ENCODE measurements at regions not wholly inside any gene's neighbourhood (a gene's known extent, or its start where the extent isn't known, plus 50 kb on each side); places are given as distances from the start of the nearest gene placed in this dataset.

- Histone ChIP-seq H3K36me3 (no peaks in the 10 kb centered on the region), H3K4me1 (no peaks in the 10 kb centered on the region), H3K9me3 (no peaks in the 10 kb centered on the region), H3K4me3 (no peak overlapping the region), H3K27ac (no peak overlapping the region), H3K27me3 (no peaks in the 10 kb centered on the region)
- intact Hi-C loops (cut with DNase I; ENCODE audit: low total_unique reads), result no loop called here
- ATAC-seq, result no peak
- no peak for DNase-seq
- no peak for TF ChIP-seq POLR2A (IDR thresholded peaks at IDR 0.05)
- no peak for TF ChIP-seq CTCF (IDR thresholded peaks at IDR 0.05 in 4 of 5, conservative IDR thresholded peaks at IDR 0.05 in 1 of 5)
- in situ Hi-C loops (cut with MboI; ENCODE audit: low sequenced_read_pairs in 4 of 4), result no loop called here
Measured at GRCh38 chr5:74948031-74948546, 81.9 kb upstream of the FAM169A start.

- DNase-seq (no peak), ATAC-seq (no peak)
- no peak overlapping the region for H3K27ac ChIP-seq
- in situ Hi-C loops (cut with MboI; ENCODE audit: low sequenced_read_pairs in 4 of 4) (no loop called here), intact Hi-C loops (cut with DNase I; ENCODE audit: low total_unique reads) (no loop called here)
- H3K36me3 ChIP-seq, result no peaks in the 10 kb centered on the region
- no peaks in the 10 kb centered on the region for H3K27me3 ChIP-seq
- no peaks in the 10 kb centered on the region for H3K9me3 ChIP-seq
- H3K4me1 ChIP-seq, result no peaks in the 10 kb centered on the region
- no peak for TF ChIP-seq CTCF (IDR thresholded peaks at IDR 0.05 in 4 of 5, conservative IDR thresholded peaks at IDR 0.05 in 1 of 5)
- H3K4me3 ChIP-seq, result no peak overlapping the region
Measured at GRCh38 chr5:74946471-74946870, 80.3 kb upstream of the FAM169A start.

- in situ Hi-C loops (cut with MboI; ENCODE audit: low sequenced_read_pairs in 4 of 4), result no loop called here
- H3K9me3 ChIP-seq, result no peaks in the 10 kb centered on the region
- ATAC-seq, result no peak
Measured at GRCh38 chr5:74945561-74946165, 79.5 kb upstream of the FAM169A start.

GRCh38 chr5:74943905-74944304 lies 77.7 kb upstream of the FAM169A start:
- intact Hi-C loops (cut with DNase I; ENCODE audit: low total_unique reads) (no loop called here), in situ Hi-C loops (cut with MboI; ENCODE audit: low sequenced_read_pairs in 4 of 4) (no loop called here)
- ATAC-seq (no peak), DNase-seq (no peak)
- H3K36me3 ChIP-seq, result no peaks in the 10 kb centered on the region
- H3K27ac ChIP-seq, result no peak overlapping the region
- no peaks in the 10 kb centered on the region for H3K4me1 ChIP-seq
- no peaks in the 10 kb centered on the region for H3K9me3 ChIP-seq
- no peaks in the 10 kb centered on the region for H3K27me3 ChIP-seq
- H3K4me3 ChIP-seq, result no peak overlapping the region
- TF ChIP-seq POLR2A (IDR thresholded peaks at IDR 0.05) (no peak), CTCF (IDR thresholded peaks at IDR 0.05 in 4 of 5, conservative IDR thresholded peaks at IDR 0.05 in 1 of 5) (no peak)

More at GRCh38 chr5:74945561-74946165, 79.5 kb upstream of the FAM169A start:
- Histone ChIP-seq H3K27me3 (no peaks in the 10 kb centered on the region), H3K36me3 (no peaks in the 10 kb centered on the region), H3K4me3 (no peak overlapping the region), H3K27ac (no peak overlapping the region), H3K4me1 (no peaks in the 10 kb centered on the region)
- TF ChIP-seq POLR2A (IDR thresholded peaks at IDR 0.05), result no peak
- TF ChIP-seq CTCF (IDR thresholded peaks at IDR 0.05 in 4 of 5, conservative IDR thresholded peaks at IDR 0.05 in 1 of 5), result no peak
- intact Hi-C loops (cut with DNase I; ENCODE audit: low total_unique reads), result no loop called here
- DNase-seq, result no peak

Measured in gastrocnemius medialis (tissue), 4 donors.